GM10266 (cell line): ENCODE measurements at regions not wholly inside any gene's neighbourhood (a gene's known extent, or its start where the extent isn't known, plus 50 kb on each side); places are given as distances from the start of the nearest gene placed in this dataset.

Experiments
- DNase-seq: peaks from one replicate; pipeline ENCODE4 v3.0.0; 2012; ENCODE audit errors: extremely low spot score
- CTCF ChIP-seq: IDR thresholded peaks from 2 replicates; pipeline ENCODE4 v1.5.1; 2012; ENCODE audit warnings: mild to moderate bottlenecking, low read depth; ENCODE audit not compliant: control insufficient read depth, insufficient read depth; ENCODE audit errors: missing control alignments

GRCh38 chr13:91117351-91117750 lies 230.1 kb upstream of the MIR17HG start:
- no peak for TF ChIP-seq CTCF
- DNase-seq = no peak

- TF ChIP-seq CTCF = no peak
- no peak for DNase-seq
Observed at GRCh38 chr13:91119643-91120042, 227.8 kb upstream of the MIR17HG start.

GRCh38 chr13:91122766-91123165 lies 224.7 kb upstream of the MIR17HG start:
- DNase-seq = no peak
- TF ChIP-seq CTCF = no peak

DNA sequence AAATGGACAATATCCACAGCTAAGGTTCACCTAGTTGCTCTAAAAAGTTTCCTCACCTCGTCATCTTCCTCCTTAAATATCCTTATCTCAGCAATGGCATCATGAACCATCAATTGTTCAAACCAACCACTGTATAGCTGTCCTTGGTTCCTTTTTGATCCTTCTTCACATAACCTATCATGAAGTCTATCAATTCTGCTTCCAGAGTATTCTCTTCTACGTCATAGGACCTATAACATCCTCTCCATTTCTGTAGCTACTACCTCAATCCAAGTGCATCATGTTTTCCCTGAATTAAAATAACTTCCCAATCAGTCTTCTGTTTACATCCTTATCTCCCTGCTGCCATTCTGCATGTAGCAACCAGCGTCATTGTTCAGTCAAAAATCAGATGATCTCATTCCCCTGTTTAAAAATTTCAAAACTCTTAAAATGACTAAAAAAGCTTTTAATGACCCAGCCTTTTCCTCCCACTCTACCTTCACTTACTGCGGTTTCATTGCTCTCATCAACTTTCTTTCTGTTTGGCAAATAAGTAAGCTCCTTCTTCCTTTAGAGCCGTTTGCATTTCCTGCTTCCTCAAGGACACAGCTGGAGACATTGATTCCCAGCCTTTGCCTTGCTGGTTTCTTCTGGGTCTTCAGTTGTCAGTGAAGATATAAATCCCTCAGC lies 223.9 kb upstream of the MIR17HG start:
- DNase-seq = no peak

DNA sequence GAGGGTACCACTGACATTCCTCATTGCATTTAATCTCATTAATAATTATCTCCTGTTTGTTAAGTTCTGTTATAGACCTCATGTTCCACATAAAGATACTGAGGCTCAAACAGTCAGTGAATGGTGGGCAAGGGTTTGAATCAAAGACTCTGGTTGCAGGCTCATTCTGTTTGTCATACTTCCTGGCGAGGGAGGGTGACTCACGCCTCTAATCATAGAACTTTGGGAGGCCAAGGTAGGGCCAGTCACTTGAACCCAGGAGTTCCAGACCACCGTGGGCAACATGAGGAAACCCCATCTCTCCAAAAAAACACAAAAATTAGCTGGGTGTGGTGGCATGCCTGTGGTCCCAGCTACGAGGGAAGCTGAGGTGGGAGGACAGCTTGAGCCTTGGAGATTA lies 220.7 kb upstream of the MIR17HG start:
- DNase-seq = no peak
- TF ChIP-seq CTCF = no peak

More for the DNA sequence above, 223.9 kb upstream of the MIR17HG start:
- no peak for TF ChIP-seq CTCF

DNA sequence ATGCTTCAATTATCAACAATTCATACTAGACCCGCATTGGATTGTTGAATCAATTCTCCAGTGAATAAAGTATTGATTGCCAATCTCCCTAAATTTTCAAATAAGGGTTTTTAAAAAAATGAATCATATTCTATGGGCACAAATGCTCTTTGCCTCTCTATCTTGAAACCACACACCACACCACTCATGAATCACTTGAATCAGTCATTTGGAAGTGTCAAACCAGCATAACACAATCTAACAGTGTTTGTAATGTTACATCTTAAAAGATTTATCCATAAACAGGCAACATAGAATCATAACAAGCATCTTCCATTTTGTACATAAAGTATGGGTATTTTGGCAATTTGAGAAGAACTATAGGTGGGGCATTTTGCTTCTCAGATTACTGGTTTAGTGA lies 219.5 kb upstream of the MIR17HG start:
- no peak for DNase-seq
- no peak for TF ChIP-seq CTCF

DNA sequence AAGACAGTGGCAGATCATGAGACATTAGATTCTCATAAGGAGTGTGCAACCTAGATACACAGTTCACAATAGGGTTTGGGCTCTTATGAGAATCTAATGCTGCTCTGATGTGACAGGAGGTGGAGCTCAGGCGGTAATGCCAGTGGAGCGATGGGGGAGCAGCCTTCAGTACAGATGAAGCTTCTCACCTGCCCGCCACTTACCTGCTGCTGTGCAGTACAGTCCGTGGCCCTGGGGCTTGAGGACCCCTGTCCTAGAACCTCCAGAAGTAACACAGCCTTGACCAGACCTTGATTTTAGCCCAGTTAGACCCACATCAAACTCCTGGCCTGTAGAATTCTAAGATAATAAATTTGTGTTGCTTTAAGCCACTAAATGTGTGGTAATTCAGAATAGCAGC lies 215.1 kb upstream of the MIR17HG start:
- no peak for TF ChIP-seq CTCF
- DNase-seq = no peak
